ENCODE measurements at regions not wholly inside any gene's neighbourhood (a gene's known extent, or its start where the extent isn't known, plus 50 kb on each side); places are given as distances from the start of the nearest gene placed in this dataset.

DNA sequence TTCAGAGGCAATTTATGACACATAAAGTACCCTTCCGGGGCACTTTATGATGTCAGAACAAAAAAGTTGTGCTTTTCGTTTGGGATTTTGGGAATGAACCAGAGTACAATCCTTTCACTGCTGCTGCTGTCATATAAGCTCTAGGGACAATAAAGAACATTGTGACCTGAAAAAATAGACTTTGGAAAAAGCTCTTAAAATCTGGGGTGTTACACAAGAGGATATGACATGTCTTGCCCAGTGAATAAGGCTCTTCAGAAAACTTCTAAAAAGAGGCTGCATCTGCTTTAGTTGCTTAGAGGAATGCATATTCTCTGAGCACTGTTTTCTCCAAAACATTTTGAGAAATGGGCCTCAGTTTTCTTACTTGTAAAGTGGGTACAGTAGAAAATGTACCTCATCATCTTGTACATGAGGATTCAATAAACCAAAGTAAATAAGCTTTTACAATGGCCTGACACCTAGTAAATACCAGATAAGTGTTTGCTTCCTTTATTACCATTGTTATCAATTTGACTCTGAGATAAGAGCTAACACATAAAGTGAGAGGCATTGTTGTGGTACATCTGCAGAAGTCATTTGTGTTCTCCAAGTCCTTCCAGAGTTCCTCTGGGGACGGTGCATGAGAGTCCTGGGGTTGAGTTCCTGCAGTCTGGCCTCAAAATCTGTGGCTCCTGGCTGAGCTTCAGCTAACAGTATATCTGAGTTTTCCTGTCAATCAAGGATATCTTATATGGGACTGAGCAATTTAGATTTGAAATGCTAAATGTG, 67.4 kb upstream of the EDNRB start:
- Histone ChIP-seq H3K27me3 (ENCODE audit: insufficient read depth, poor library complexity, severe bottlenecking) (no peaks in the 10 kb centered on the region), H3K36me3 (ENCODE audit: low read depth) (no peaks in the 10 kb centered on the region), H3K4me1 (ENCODE audit: insufficient read depth, poor library complexity, severe bottlenecking) (no peaks in the 10 kb centered on the region), H3K27ac (ENCODE audit: poor library complexity, severe bottlenecking) (no peak overlapping the region), H3K4me3 (ENCODE audit: severe bottlenecking) (no peak overlapping the region), H3K9me3 (ENCODE audit: severe bottlenecking) (no peaks in the 10 kb centered on the region)
- DNase-seq (ENCODE audit: low spot score) (no peak), ATAC-seq (ENCODE audit: low read depth) (no peak)
- TF ChIP-seq, protein P1, sequence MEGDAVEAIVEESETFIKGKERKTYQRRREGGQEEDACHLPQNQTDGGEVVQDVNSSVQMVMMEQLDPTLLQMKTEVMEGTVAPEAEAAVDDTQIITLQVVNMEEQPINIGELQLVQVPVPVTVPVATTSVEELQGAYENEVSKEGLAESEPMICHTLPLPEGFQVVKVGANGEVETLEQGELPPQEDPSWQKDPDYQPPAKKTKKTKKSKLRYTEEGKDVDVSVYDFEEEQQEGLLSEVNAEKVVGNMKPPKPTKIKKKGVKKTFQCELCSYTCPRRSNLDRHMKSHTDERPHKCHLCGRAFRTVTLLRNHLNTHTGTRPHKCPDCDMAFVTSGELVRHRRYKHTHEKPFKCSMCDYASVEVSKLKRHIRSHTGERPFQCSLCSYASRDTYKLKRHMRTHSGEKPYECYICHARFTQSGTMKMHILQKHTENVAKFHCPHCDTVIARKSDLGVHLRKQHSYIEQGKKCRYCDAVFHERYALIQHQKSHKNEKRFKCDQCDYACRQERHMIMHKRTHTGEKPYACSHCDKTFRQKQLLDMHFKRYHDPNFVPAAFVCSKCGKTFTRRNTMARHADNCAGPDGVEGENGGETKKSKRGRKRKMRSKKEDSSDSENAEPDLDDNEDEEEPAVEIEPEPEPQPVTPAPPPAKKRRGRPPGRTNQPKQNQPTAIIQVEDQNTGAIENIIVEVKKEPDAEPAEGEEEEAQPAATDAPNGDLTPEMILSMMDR (IDR thresholded peaks at IDR 0.05; ENCODE audit: poor library complexity, severe bottlenecking) = no peak

DNA sequence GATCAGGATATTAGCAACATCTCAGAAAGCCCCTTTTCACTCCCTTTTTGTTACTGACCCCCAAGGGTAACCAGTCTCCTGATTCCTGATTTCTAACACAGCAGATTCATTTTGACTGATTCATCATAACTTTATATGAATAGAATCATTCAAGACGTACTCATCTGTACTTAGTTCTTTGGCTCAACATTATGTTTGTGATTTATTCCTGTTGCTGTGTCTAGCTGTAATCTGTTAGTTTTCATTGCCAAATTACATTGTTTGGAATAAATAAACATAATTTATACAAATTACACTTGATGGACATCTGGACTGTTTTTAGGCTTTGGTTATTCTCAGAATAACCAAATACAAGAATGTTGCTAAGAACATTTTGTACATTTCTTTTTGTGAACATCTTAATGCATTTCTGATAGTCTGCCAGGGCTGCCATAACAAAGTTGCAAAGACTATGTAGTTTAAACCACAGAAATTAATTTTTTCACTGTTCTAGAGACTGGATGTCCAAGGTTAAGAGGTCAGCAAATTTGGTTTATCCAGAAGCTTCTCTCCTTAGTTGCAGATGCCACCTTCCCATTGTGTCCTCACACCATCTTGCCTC, 62.8 kb upstream of the EDNRB start:
- Histone ChIP-seq H3K27me3 (ENCODE audit: insufficient read depth, poor library complexity, severe bottlenecking) (no peaks in the 10 kb centered on the region), H3K9me3 (ENCODE audit: severe bottlenecking) (no peaks in the 10 kb centered on the region), H3K27ac (ENCODE audit: poor library complexity, severe bottlenecking) (no peak overlapping the region), H3K36me3 (ENCODE audit: low read depth) (no peaks in the 10 kb centered on the region), H3K4me1 (ENCODE audit: insufficient read depth, poor library complexity, severe bottlenecking) (no peaks in the 10 kb centered on the region), H3K4me3 (ENCODE audit: severe bottlenecking) (no peak overlapping the region)
- TF ChIP-seq, protein P1 (IDR thresholded peaks at IDR 0.05; ENCODE audit: poor library complexity, severe bottlenecking) = no peak
- no peak for ATAC-seq (ENCODE audit: low read depth)
- no peak for DNase-seq (ENCODE audit: low spot score)

DNA sequence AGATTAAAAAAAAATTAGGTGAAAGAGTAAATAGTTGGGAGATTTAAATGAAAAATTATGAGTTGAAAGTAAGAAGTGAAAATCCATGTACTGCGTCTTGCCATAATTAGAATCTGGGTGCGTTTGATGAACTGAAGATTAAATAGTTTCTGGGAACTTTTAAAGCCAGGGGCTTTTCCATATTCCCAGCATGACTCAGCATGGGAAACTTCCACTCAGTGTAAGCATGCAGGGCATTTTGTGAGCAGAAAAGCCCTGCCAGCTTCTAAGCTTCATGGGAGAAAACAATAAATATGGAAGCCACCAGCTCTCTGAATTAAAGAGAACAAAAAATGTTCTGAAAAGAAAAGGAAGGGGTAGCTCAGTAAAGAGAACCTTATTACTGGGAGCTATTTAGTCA, 62.0 kb upstream of the EDNRB start:
- Histone ChIP-seq H3K36me3 (ENCODE audit: low read depth) (no peaks in the 10 kb centered on the region), H3K9me3 (ENCODE audit: severe bottlenecking) (no peaks in the 10 kb centered on the region), H3K27me3 (ENCODE audit: insufficient read depth, poor library complexity, severe bottlenecking) (no peaks in the 10 kb centered on the region), H3K4me3 (ENCODE audit: severe bottlenecking) (no peak overlapping the region), H3K27ac (ENCODE audit: poor library complexity, severe bottlenecking) (no peak overlapping the region), H3K4me1 (ENCODE audit: insufficient read depth, poor library complexity, severe bottlenecking) (no peaks in the 10 kb centered on the region)
- DNase-seq (ENCODE audit: low spot score) = no peak
- TF ChIP-seq, protein P1 (IDR thresholded peaks at IDR 0.05; ENCODE audit: poor library complexity, severe bottlenecking) = no peak
- no peak for ATAC-seq (ENCODE audit: low read depth)

- Histone ChIP-seq H3K9me3 (ENCODE audit: severe bottlenecking) (no peaks in the 10 kb centered on the region), H3K4me3 (ENCODE audit: severe bottlenecking) (no peak overlapping the region), H3K36me3 (ENCODE audit: low read depth) (no peaks in the 10 kb centered on the region), H3K4me1 (ENCODE audit: insufficient read depth, poor library complexity, severe bottlenecking) (no peaks in the 10 kb centered on the region), H3K27me3 (ENCODE audit: insufficient read depth, poor library complexity, severe bottlenecking) (no peaks in the 10 kb centered on the region), H3K27ac (ENCODE audit: poor library complexity, severe bottlenecking) (no peak overlapping the region)
- TF ChIP-seq, protein P1 (IDR thresholded peaks at IDR 0.05; ENCODE audit: poor library complexity, severe bottlenecking) = no peak
- DNase-seq (ENCODE audit: low spot score) (no peak), ATAC-seq (ENCODE audit: low read depth) (no peak)
Observed at GRCh38 chr13:77979721-77980385, 61.2 kb upstream of the EDNRB start.

Data from RWPE2 (cell line).